H9 (cell line): ENCODE measurements at regions not wholly inside any gene's neighbourhood (a gene's known extent, or its start where the extent isn't known, plus 50 kb on each side); places are given as distances from the start of the nearest gene placed in this dataset.

Experiments used
- DNase-seq: peaks from one replicate; pipeline ENCODE4 v3.0.0-alpha.2; 2017
- H2AFZ ChIP-seq: one replicate; pipeline ENCODE4 v1.6.1; 2013; ENCODE audit warnings: mild to moderate bottlenecking, low read length, control low read depth, moderate library complexity
- H2AK5ac ChIP-seq: 2 replicates; pipeline ENCODE4 v1.6.1; 2013; ENCODE audit warnings: low read length, control low read depth, mixed read lengths; ENCODE audit not compliant: insufficient read length
- H2BK120ac ChIP-seq: one replicate; pipeline ENCODE4 v1.6.1; 2013; ENCODE audit warnings: low read depth, mild to moderate bottlenecking, low read length, control low read depth, inconsistent platforms; ENCODE audit not compliant: poor library complexity, severe bottlenecking
- H2BK12ac ChIP-seq: 2 replicates; pipeline ENCODE4 v1.6.1; 2013; ENCODE audit warnings: low read length, control low read depth, mixed read lengths, low read depth; ENCODE audit not compliant: insufficient read length
- H2BK15ac ChIP-seq: 2 replicates; pipeline ENCODE4 v1.6.1; 2013; ENCODE audit warnings: low read depth, low read length, control low read depth
- H2BK20ac ChIP-seq: one replicate; pipeline ENCODE4 v1.6.1; 2013; ENCODE audit warnings: low read depth, mild to moderate bottlenecking, low read length, control low read depth, inconsistent platforms; ENCODE audit not compliant: poor library complexity, severe bottlenecking
- H2BK5ac ChIP-seq: 2 replicates; pipeline ENCODE4 v1.6.1; 2013; ENCODE audit warnings: low read length, control low read depth, mixed read lengths; ENCODE audit not compliant: insufficient read length
- H3K14ac ChIP-seq: 2 replicates; pipeline ENCODE4 v1.6.1; 2013; ENCODE audit warnings: low read length, control low read depth; ENCODE audit not compliant: insufficient read depth
- H3K18ac ChIP-seq: 2 replicates; pipeline ENCODE4 v1.6.1; 2013; ENCODE audit warnings: low read depth, mild to moderate bottlenecking, mixed read lengths, low read length, control low read depth; ENCODE audit not compliant: insufficient read length
- H3K23ac ChIP-seq: 2 replicates; pipeline ENCODE4 v1.6.1; 2013; ENCODE audit warnings: low read length, control low read depth, mixed read lengths, low read depth; ENCODE audit not compliant: insufficient read length
- H3K23me2 ChIP-seq: 2 replicates; pipeline ENCODE4 v1.6.1; 2013; ENCODE audit warnings: low read depth, mild to moderate bottlenecking, mixed read lengths, low read length, control low read depth; ENCODE audit not compliant: insufficient read length, poor library complexity, severe bottlenecking
- H3K27ac ChIP-seq: 2 replicates; pipeline ENCODE4 v1.5.1; 2013; ENCODE audit warnings: low read length, control low read depth, mixed read lengths, low read depth; ENCODE audit not compliant: insufficient read length
- H3K27me3 ChIP-seq: 2 replicates; pipeline ENCODE4 v1.6.1; 2013; ENCODE audit warnings: low read length, control low read depth, inconsistent platforms; ENCODE audit not compliant: insufficient read depth
- H3K4ac ChIP-seq: 2 replicates; pipeline ENCODE4 v1.6.1; 2013; ENCODE audit warnings: low read depth, mild to moderate bottlenecking, control low read depth, inconsistent platforms, low read length, moderate library complexity
- H3K4me1 ChIP-seq: 2 replicates; pipeline ENCODE4 v1.6.1; 2013; ENCODE audit warnings: low read length, control low read depth, inconsistent platforms; ENCODE audit not compliant: insufficient read depth
- H3K4me2 ChIP-seq: 2 replicates; pipeline ENCODE4 v1.6.1; 2013; ENCODE audit warnings: low read length, control low read depth, mixed read lengths; ENCODE audit not compliant: insufficient read length, insufficient read depth
- H3K56ac ChIP-seq: 2 replicates; pipeline ENCODE4 v1.6.1; 2013; ENCODE audit warnings: low read depth, mild to moderate bottlenecking, mixed read lengths, low read length, control low read depth; ENCODE audit not compliant: insufficient read length
- H3K79me1 ChIP-seq: 2 replicates; pipeline ENCODE4 v1.6.1; 2013; ENCODE audit warnings: low read depth, mild to moderate bottlenecking, moderate library complexity, low read length, control low read depth, inconsistent platforms; ENCODE audit not compliant: insufficient read depth, poor library complexity, severe bottlenecking
- H3K79me2 ChIP-seq: 2 replicates; pipeline ENCODE4 v1.6.1; 2013; ENCODE audit warnings: low read length, control low read depth, inconsistent platforms; ENCODE audit not compliant: insufficient read depth
- H3K9ac ChIP-seq: 2 replicates; pipeline ENCODE4 v1.6.1; 2013; ENCODE audit warnings: low read length, control low read depth, mixed read lengths; ENCODE audit not compliant: insufficient read length; ENCODE audit errors: extremely low read depth
- H3K9me3 ChIP-seq: one replicate; pipeline ENCODE4 v1.6.1; 2013; ENCODE audit warnings: low read depth, low read length, inconsistent platforms; ENCODE audit not compliant: control insufficient read depth
- H3T11ph ChIP-seq: one replicate; pipeline ENCODE4 v1.6.1; 2013; ENCODE audit warnings: mild to moderate bottlenecking, low read length, control low read depth, inconsistent platforms
- H4K20me1 ChIP-seq: one replicate; pipeline ENCODE4 v1.6.1; 2013; ENCODE audit not compliant: control insufficient read depth, insufficient read length, insufficient read depth
- H4K5ac ChIP-seq: 2 replicates; pipeline ENCODE4 v1.6.1; 2013; ENCODE audit warnings: low read depth, mild to moderate bottlenecking, mixed read lengths, low read length, control low read depth; ENCODE audit not compliant: insufficient read length
- H4K8ac ChIP-seq: replicated peaks from 2 replicates; pipeline ENCODE4 v1.6.1; 2013; ENCODE audit warnings: low read length, control low read depth, mixed read lengths, low read depth; ENCODE audit not compliant: insufficient read length
- H4K91ac ChIP-seq: 2 replicates; pipeline ENCODE4 v1.6.1; 2013; ENCODE audit warnings: low read depth, mild to moderate bottlenecking, moderate library complexity, mixed read lengths, low read length, control low read depth; ENCODE audit not compliant: insufficient read length
- H3K27ac Mint-ChIP-seq, 3 experiments: 2 replicates in 2 of 3; 3 replicates in 1 of 3; pipeline ENCODE4 v1.8.0; 2020 to 2021; ENCODE audit warnings: mixed read lengths in 3 of 3, mild to moderate bottlenecking in 1 of 3, moderate library complexity in 1 of 3
- H3K27me3 Mint-ChIP-seq: 2 replicates; pipeline ENCODE4 v1.8.0; 2021; ENCODE audit warnings: low read depth, mild to moderate bottlenecking, moderate library complexity, mixed read lengths
- H3K36me3 Mint-ChIP-seq, 3 experiments: 2 replicates in 2 of 3; 3 replicates in 1 of 3; pipeline ENCODE4 v1.8.0; 2020 to 2021; ENCODE audit warnings: low read depth in 3 of 3, mixed read lengths in 3 of 3; ENCODE audit not compliant: insufficient read depth in 1 of 3
- H3K4me1 Mint-ChIP-seq, 2 experiments: 2 replicates each; pipeline ENCODE4 v1.8.0; 2020; ENCODE audit warnings: mixed read lengths in 2 of 2
- H3K4me3 Mint-ChIP-seq, 2 experiments: 2 replicates in 1 of 2; 3 replicates in 1 of 2; pipeline ENCODE4 v1.8.0; 2020 to 2021; ENCODE audit warnings: mild to moderate bottlenecking in 2 of 2, mixed read lengths in 2 of 2, moderate library complexity in 1 of 2
- H3K9me3 Mint-ChIP-seq, 2 experiments: 2 replicates in 1 of 2; 3 replicates in 1 of 2; pipeline ENCODE4 v1.8.0; 2020; ENCODE audit warnings: mild to moderate bottlenecking in 2 of 2, mixed read lengths in 2 of 2, moderate library complexity in 1 of 2
- CTCF ChIP-seq: fragments of 200-600 bp; sonication (generic); conservative IDR thresholded peaks from 3 replicates; pipeline ENCODE4 v1.8.0; 2021; ENCODE audit warnings: antibody characterized with exemption, mild to moderate bottlenecking
- WGBS: extraction: QIAGEN DNeasy Blood & Tissue Kit; methylation state at CpG from one replicate; pipeline ENCODE4 v1.1.7; 2013; ENCODE audit warnings: missing lambda C conversion rate, low lambda C conversion rate, mixed read lengths; ENCODE audit not compliant: insufficient read length; ENCODE audit errors: extremely low coverage; 5-methylcytosine and 5-hydroxymethylcytosine counted together

- Mint-ChIP-seq H3K27me3 (peaks cover 5% of the 10 kb centered on the region), H3K27ac (no peak overlapping the region), H3K4me1 (peaks cover 6 to 10% of the 10 kb centered on the region in 2 experiments), H3K9me3 (peaks cover 3 to 8% of the 10 kb centered on the region in 2 experiments; a peak in 4 of 5 replicates), H3K4me3 (no peak overlapping the region), H3K36me3 (peaks cover 0 to 5% (median 0%) of the 10 kb centered on the region in 3 experiments; a peak in 3 of 7 replicates)
- H2BK15ac ChIP-seq: no peak overlapping the region
- H3K56ac ChIP-seq: no peak overlapping the region
- no peak overlapping the region for H3K9ac ChIP-seq
- no peak for DNase-seq
- no peak overlapping the region for H3K18ac ChIP-seq
- no peak overlapping the region for H4K91ac ChIP-seq
- no peak overlapping the region for H3T11ph ChIP-seq
- H3K27ac ChIP-seq: no peak overlapping the region
- no peaks in the 10 kb centered on the region for H3K9me3 ChIP-seq
- no peak overlapping the region for H2BK120ac ChIP-seq
- no peaks in the 10 kb centered on the region for H3K23me2 ChIP-seq
- no peak overlapping the region for H3K4ac ChIP-seq
- no peak overlapping the region for H2AFZ ChIP-seq
- H4K5ac ChIP-seq: no peak overlapping the region
- H2BK5ac ChIP-seq: no peak overlapping the region
- H3K4me2 ChIP-seq: no peak overlapping the region
- H2BK20ac ChIP-seq: no peak overlapping the region
- H3K4me1 ChIP-seq: no peaks in the 10 kb centered on the region
- no peaks in the 10 kb centered on the region for H3K27me3 ChIP-seq
- H4K8ac ChIP-seq: no peak overlapping the region
- no peaks in the 10 kb centered on the region for H4K20me1 ChIP-seq
- H3K79me2 ChIP-seq: no peaks in the 10 kb centered on the region
- no peak overlapping the region for H2AK5ac ChIP-seq
- H2BK12ac ChIP-seq: no peak overlapping the region
- WGBS: no CpG with 5 or more reads among the region's 8 CpGs
- no peak overlapping the region for H3K23ac ChIP-seq
- no peaks in the 10 kb centered on the region for H3K79me1 ChIP-seq
- no peak for TF ChIP-seq CTCF
- H3K14ac ChIP-seq: no peak overlapping the region
Measured at GRCh38 chr2:2648094-2648493, 317.0 kb upstream of the MYT1L start.
